Bronchial epithelial cell (primary cell): ENCODE measurements at regions not wholly inside any gene's neighbourhood (a gene's known extent, or its start where the extent isn't known, plus 50 kb on each side); places are given as distances from the start of the nearest gene placed in this dataset.

Experiments
- DNase-seq: peaks from one replicate; pipeline ENCODE4 v3.0.0-alpha.2; 2010; ENCODE audit warnings: low read depth
- FAIRE-seq: peaks from 2 replicates; lab custom pipeline; 2011; peaks lifted over from hg19 to GRCh38; lab: Jason Lieb, UNC
- H3K27me3 ChIP-seq: 2 replicates; pipeline ENCODE4 v1.5.1; 2011; ENCODE audit warnings: low read length; ENCODE audit not compliant: control insufficient read depth, insufficient read depth
- H3K36me3 ChIP-seq: 2 replicates; pipeline ENCODE4 v1.5.1; 2011; ENCODE audit warnings: low read length; ENCODE audit not compliant: control insufficient read depth, insufficient read depth
- H3K4me3 ChIP-seq: 2 replicates; pipeline ENCODE4 v1.5.1; 2011; ENCODE audit warnings: mild to moderate bottlenecking, low read depth, low read length, control low read depth
- CTCF ChIP-seq: IDR thresholded peaks from 2 replicates; pipeline ENCODE4 v1.5.1; 2011; ENCODE audit warnings: mild to moderate bottlenecking, moderate library complexity, low read length, control low read depth, inconsistent platforms; ENCODE audit not compliant: insufficient read depth, severe bottlenecking

- no peak overlapping the region for H3K4me3 ChIP-seq
- no peak for FAIRE-seq
Measured at GRCh38 chr1:143661418-143662101, 310.2 kb downstream of the FAM72C start.

GRCh38 chr1:143660354-143660941 lies 311.3 kb downstream of the FAM72C start:
- Histone ChIP-seq H3K27me3 (peaks cover 2% of the 10 kb centered on the region), H3K4me3 (no peak overlapping the region), H3K36me3 (no peaks in the 10 kb centered on the region)
- no peak for DNase-seq
- FAIRE-seq: no peak
- no peak for TF ChIP-seq CTCF

More at GRCh38 chr1:143661418-143662101, 310.2 kb downstream of the FAM72C start:
- DNase-seq: no peak
- no peaks in the 10 kb centered on the region for H3K36me3 ChIP-seq
- no peak for TF ChIP-seq CTCF
- H3K27me3 ChIP-seq: peaks cover 2% of the 10 kb centered on the region

GRCh38 chr1:143653429-143653802 lies 318.4 kb downstream of the FAM72C start:
- DNase-seq (no peak), FAIRE-seq (no peak)
- H3K27me3 ChIP-seq: peaks cover 12% of the 10 kb centered on the region
- no peak for TF ChIP-seq CTCF
- H3K4me3 ChIP-seq: no peak overlapping the region
- H3K36me3 ChIP-seq: no peaks in the 10 kb centered on the region

GRCh38 chr1:143652744-143653428 lies 318.9 kb downstream of the FAM72C start:
- no peak overlapping the region for H3K4me3 ChIP-seq
- peaks cover 12% of the 10 kb centered on the region for H3K27me3 ChIP-seq
- FAIRE-seq (no peak), DNase-seq (no peak)
- TF ChIP-seq CTCF: no peak
- H3K36me3 ChIP-seq: no peaks in the 10 kb centered on the region

GRCh38 chr1:143652187-143652586 lies 319.6 kb downstream of the FAM72C start:
- DNase-seq (no peak), FAIRE-seq (no peak)
- no peak for TF ChIP-seq CTCF
- H3K4me3 ChIP-seq: no peak overlapping the region
- H3K36me3 ChIP-seq: no peaks in the 10 kb centered on the region
- peaks cover 12% of the 10 kb centered on the region for H3K27me3 ChIP-seq
